Breast epithelium (tissue), 4 donors: ENCODE measurements at regions not wholly inside any gene's neighbourhood (a gene's known extent, or its start where the extent isn't known, plus 50 kb on each side); places are given as distances from the start of the nearest gene placed in this dataset.

Experiments
- DNase-seq, 2 donors: peaks; one replicate each; pipeline ENCODE4 v3.0.0-alpha.2; 2019; ENCODE audit warnings: low spot score in 2 of 2
- H3K27ac ChIP-seq, 2 donors: fragments of 200-600 bp; sonication (generic) in 1 of 2; one replicate each; pipeline ENCODE4 v1.5.1; 2016 to 2019; ENCODE audit warnings: mild to moderate bottlenecking in 1 of 2
- H3K27me3 ChIP-seq, 2 donors: fragments of 200-600 bp; sonication (generic) in 1 of 2; one replicate each; pipeline versions ENCODE4 v1.5.1 to v1.6.0; 2017 to 2019; ENCODE audit warnings: control low read depth in 1 of 2, mild to moderate bottlenecking in 1 of 2
- H3K36me3 ChIP-seq: fragments of 200-600 bp; one replicate; pipeline ENCODE4 v1.5.1; 2019
- H3K4me1 ChIP-seq, 2 donors: fragments of 200-600 bp; sonication (generic); one replicate each; pipeline ENCODE4 v1.5.1; 2016 to 2019; ENCODE audit warnings: control low read depth in 1 of 2
- H3K4me3 ChIP-seq, 3 donors: fragments of 200-600 bp; sonication (generic); 1 replicate in 2 of 3; 2 replicates in 1 of 3; pipeline ENCODE4 v1.5.1; 2016 to 2019; ENCODE audit warnings: mild to moderate bottlenecking in 3 of 3, moderate library complexity in 2 of 3
- H3K9me3 ChIP-seq, 2 donors: fragments of 200-600 bp; sonication (generic) in 1 of 2; one replicate each; pipeline ENCODE4 v1.5.1; 2016 to 2019; ENCODE audit warnings: control low read depth in 1 of 2
- POLR2A ChIP-seq: fragments of 450-650 bp; IDR thresholded peaks from one replicate; pipeline ENCODE4 v1.6.1; 2016; ENCODE audit warnings: antibody characterized with exemption, mild to moderate bottlenecking, moderate library complexity
- POLR2AphosphoS5 ChIP-seq, 3 donors: sonication (generic); formaldehyde crosslinking; IDR thresholded peaks; one replicate each; pipeline ENCODE4 v1.6.1; 2017; ENCODE audit warnings: antibody characterized with exemption in 3 of 3
- intact Hi-C: fragments of 100-400 bp; cut with DNase I; formaldehyde crosslinking; loops from one replicate; pipeline ENCODE4 v1.15.1; 2023; ENCODE audit warnings: low total_unique reads
- TF ChIP-seq, protein P1 (sequence below), 3 donors: fragments of 450-650 bp; IDR thresholded peaks; one replicate each; pipeline ENCODE4 v1.5.1; 2016 to 2017; ENCODE audit warnings: antibody characterized with exemption in 3 of 3, mild to moderate bottlenecking in 3 of 3, moderate library complexity in 3 of 3

DNA sequence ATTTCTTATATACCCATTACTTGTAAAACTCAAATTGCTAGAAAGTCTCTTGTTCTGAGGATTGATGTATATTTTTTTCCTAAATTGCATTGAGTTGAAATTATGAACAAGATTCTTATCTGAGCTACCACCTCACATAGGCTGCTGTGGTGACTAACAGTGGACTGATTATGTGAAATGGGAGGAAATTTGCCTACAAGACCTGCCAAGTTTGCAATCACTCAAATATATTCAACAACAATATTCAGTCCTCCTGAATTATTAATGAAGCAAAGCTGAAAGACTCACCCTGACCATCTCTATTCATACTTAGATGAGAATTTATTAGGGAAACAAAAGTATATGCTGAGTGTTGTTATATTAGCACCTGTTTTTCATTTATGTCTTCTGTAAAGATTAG is 412.6 kb upstream of the SEMA6D start:
- intact Hi-C loops, result no loop called here
- Histone ChIP-seq H3K4me1 (no peaks in the 10 kb centered on the region), H3K36me3 (no peaks in the 10 kb centered on the region), H3K27me3 (no peaks in the 10 kb centered on the region), H3K27ac (no peak overlapping the region), H3K4me3 (no peak overlapping the region), H3K9me3 (no peaks in the 10 kb centered on the region)
- TF ChIP-seq POLR2AphosphoS5 (IDR thresholded peaks at IDR 0.05) (no peak), POLR2A (no peak)
- TF ChIP-seq, protein P1, sequence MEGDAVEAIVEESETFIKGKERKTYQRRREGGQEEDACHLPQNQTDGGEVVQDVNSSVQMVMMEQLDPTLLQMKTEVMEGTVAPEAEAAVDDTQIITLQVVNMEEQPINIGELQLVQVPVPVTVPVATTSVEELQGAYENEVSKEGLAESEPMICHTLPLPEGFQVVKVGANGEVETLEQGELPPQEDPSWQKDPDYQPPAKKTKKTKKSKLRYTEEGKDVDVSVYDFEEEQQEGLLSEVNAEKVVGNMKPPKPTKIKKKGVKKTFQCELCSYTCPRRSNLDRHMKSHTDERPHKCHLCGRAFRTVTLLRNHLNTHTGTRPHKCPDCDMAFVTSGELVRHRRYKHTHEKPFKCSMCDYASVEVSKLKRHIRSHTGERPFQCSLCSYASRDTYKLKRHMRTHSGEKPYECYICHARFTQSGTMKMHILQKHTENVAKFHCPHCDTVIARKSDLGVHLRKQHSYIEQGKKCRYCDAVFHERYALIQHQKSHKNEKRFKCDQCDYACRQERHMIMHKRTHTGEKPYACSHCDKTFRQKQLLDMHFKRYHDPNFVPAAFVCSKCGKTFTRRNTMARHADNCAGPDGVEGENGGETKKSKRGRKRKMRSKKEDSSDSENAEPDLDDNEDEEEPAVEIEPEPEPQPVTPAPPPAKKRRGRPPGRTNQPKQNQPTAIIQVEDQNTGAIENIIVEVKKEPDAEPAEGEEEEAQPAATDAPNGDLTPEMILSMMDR (IDR thresholded peaks at IDR 0.05), result no peak
- no peak for DNase-seq

GRCh38 chr15:47312161-47312560 is 405.1 kb upstream of the SEMA6D start:
- H3K4me1 ChIP-seq, result no peaks in the 10 kb centered on the region
- H3K9me3 ChIP-seq, result no peaks in the 10 kb centered on the region
- H3K36me3 ChIP-seq, result no peaks in the 10 kb centered on the region
- no peak for DNase-seq
- no peak for TF ChIP-seq POLR2AphosphoS5 (IDR thresholded peaks at IDR 0.05)
- TF ChIP-seq POLR2A, result no peak
- H3K27me3 ChIP-seq, result no peaks in the 10 kb centered on the region
- no peak overlapping the region for H3K4me3 ChIP-seq
- intact Hi-C loops, result no loop called here
- no peak overlapping the region for H3K27ac ChIP-seq

DNA sequence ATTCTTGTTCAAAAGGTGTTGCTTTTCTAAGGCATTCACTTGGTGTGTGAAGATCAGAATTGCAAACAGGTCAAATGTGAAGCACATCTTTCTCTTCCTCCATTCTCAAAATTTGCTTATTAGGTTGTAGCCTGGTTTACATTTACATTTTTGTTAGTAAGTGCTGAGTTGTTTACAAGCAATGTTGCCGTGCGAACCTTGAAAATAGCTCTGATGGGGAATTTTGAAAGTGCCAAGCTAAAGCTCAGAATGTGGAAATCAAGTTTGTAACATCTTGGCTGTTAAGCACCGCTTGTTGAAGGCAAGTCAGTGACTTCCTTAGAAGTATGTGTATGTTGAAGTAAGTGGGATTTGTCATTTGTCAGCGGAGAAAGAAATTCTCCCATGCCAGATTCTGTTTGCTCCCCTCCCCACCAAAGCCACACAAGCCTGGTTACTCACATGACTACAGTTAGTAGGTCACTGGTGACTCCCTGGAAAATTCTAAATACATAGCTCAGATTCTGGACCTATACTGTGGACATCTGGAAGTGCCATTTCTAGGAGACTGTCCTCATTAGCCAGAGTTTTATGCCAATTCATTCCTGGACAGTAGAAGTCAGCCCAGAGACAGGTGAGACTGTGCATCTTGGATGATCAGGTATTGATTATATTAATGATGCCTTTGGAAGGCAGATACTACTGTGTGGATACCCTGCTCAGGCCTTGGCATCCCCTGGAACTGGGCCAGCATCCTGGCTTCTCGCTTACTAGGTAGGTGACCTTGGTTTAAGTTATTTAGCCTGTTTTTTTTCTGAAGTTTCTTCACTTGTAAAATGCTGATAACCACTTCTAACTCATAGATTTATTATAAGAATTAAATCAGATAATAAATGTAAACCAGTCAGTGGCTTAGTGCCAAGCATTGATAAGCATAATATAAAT is 390.6 kb upstream of the SEMA6D start:
- no peaks in the 10 kb centered on the region for H3K4me1 ChIP-seq
- no peaks in the 10 kb centered on the region for H3K9me3 ChIP-seq
- H3K36me3 ChIP-seq, result no peaks in the 10 kb centered on the region
- H3K27me3 ChIP-seq, result no peaks in the 10 kb centered on the region
- H3K27ac ChIP-seq, result no peak overlapping the region
- no peak overlapping the region for H3K4me3 ChIP-seq
- TF ChIP-seq, protein P1 (IDR thresholded peaks at IDR 0.05), result no peak
- TF ChIP-seq POLR2AphosphoS5 (IDR thresholded peaks at IDR 0.05) (no peak), POLR2A (no peak)
- intact Hi-C loops, result no loop called here
- DNase-seq, result no peak

DNA sequence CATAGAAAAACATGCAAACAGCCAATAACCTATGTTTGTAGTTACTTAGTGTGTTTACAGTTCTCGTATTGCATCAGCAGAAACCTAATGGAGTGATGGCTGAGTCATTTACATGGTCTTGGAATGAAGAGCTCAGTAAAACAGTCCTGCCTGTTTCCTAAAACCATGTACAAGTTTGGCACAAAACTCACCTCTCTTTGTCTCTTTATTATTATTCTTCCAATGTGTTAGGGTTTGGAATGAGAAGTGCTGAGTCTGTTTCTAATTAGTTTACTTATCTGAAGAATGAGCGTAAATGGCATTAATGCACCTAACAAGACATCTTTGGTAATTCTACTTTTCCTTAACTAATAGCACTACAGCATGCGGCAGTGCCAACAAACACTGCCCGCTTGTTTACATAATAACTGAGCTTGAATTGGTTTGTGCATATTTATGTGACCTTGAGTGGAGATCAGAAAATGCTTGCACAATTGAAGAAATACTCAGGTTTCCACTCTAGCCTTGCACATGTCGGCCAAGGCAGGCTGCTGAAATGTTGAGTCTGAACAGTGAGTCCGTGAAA is 385.4 kb upstream of the SEMA6D start:
- TF ChIP-seq POLR2A, result no peak
- TF ChIP-seq, protein P1 (IDR thresholded peaks at IDR 0.05), result no peak
- TF ChIP-seq POLR2AphosphoS5 (IDR thresholded peaks at IDR 0.05), result no peak
- H3K4me3 ChIP-seq, result no peak overlapping the region
- H3K9me3 ChIP-seq, result no peaks in the 10 kb centered on the region
- no peaks in the 10 kb centered on the region for H3K4me1 ChIP-seq
- DNase-seq, result no peak
- intact Hi-C loops, result no loop called here
- H3K27ac ChIP-seq, result no peak overlapping the region
- H3K36me3 ChIP-seq, result no peaks in the 10 kb centered on the region
- no peaks in the 10 kb centered on the region for H3K27me3 ChIP-seq

- H3K27ac ChIP-seq, result no peak overlapping the region
- DNase-seq, result no peak
These were observed 384.8 kb upstream of the SEMA6D start for GRCh38 chr15:47332481-47332880.

More at GRCh38 chr15:47332481-47332880, 384.8 kb upstream of the SEMA6D start:
- Histone ChIP-seq H3K4me1 (no peaks in the 10 kb centered on the region), H3K27me3 (no peaks in the 10 kb centered on the region), H3K9me3 (no peaks in the 10 kb centered on the region), H3K4me3 (no peak overlapping the region), H3K36me3 (no peaks in the 10 kb centered on the region)
- intact Hi-C loops, result no loop called here
- TF ChIP-seq, protein P1 (IDR thresholded peaks at IDR 0.05), result no peak
- TF ChIP-seq POLR2A, result no peak
- no peak for TF ChIP-seq POLR2AphosphoS5 (IDR thresholded peaks at IDR 0.05)
